ENCODE measurements at regions not wholly inside any gene's neighbourhood (a gene's known extent, or its start where the extent isn't known, plus 50 kb on each side); places are given as distances from the start of the nearest gene placed in this dataset.

DNA sequence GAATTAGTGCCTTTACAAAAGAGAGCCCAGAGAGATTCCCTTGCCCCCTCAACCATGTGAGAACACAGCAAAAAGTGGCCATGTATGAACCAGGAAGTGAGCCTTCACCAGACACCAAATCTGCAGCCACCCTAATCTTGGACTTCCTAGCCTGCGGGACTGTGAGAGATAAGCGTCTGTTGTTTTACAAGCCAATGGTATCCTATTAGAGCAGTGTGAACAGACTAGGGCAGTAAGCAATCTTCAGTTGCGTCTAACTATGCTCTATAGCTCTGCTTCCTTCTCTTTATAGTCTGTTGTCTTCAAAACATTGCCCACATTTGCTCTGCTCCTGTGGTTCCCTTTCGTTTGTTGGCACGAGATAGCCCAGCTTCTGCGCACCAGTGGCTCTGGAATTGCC is 109.5 kb upstream of the FNDC3A start (continued):
- TF ChIP-seq, protein P1, sequence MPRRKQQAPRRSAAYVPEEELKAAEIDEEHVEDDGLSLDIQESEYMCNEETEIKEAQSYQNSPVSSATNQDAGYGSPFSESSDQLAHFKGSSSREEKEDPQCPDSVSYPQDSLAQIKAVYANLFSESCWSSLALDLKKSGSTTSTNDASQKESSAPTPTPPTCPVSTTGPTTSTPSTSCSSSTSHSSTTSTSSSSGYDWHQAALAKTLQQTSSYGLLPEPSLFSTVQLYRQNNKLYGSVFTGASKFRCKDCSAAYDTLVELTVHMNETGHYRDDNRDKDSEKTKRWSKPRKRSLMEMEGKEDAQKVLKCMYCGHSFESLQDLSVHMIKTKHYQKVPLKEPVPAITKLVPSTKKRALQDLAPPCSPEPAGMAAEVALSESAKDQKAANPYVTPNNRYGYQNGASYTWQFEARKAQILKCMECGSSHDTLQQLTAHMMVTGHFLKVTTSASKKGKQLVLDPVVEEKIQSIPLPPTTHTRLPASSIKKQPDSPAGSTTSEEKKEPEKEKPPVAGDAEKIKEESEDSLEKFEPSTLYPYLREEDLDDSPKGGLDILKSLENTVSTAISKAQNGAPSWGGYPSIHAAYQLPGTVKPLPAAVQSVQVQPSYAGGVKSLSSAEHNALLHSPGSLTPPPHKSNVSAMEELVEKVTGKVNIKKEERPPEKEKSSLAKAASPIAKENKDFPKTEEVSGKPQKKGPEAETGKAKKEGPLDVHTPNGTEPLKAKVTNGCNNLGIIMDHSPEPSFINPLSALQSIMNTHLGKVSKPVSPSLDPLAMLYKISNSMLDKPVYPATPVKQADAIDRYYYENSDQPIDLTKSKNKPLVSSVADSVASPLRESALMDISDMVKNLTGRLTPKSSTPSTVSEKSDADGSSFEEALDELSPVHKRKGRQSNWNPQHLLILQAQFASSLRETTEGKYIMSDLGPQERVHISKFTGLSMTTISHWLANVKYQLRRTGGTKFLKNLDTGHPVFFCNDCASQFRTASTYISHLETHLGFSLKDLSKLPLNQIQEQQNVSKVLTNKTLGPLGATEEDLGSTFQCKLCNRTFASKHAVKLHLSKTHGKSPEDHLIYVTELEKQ (CRISPR knock-in tag; IDR thresholded peaks at IDR 0.05), result no peak
- no peak for TF ChIP-seq TEAD1 (CRISPR knock-in tag; IDR thresholded peaks at IDR 0.05)
- TF ChIP-seq PHB2 (IDR thresholded peaks at IDR 0.05; ENCODE audit: low read depth), result no peak
- TF ChIP-seq, protein P2, sequence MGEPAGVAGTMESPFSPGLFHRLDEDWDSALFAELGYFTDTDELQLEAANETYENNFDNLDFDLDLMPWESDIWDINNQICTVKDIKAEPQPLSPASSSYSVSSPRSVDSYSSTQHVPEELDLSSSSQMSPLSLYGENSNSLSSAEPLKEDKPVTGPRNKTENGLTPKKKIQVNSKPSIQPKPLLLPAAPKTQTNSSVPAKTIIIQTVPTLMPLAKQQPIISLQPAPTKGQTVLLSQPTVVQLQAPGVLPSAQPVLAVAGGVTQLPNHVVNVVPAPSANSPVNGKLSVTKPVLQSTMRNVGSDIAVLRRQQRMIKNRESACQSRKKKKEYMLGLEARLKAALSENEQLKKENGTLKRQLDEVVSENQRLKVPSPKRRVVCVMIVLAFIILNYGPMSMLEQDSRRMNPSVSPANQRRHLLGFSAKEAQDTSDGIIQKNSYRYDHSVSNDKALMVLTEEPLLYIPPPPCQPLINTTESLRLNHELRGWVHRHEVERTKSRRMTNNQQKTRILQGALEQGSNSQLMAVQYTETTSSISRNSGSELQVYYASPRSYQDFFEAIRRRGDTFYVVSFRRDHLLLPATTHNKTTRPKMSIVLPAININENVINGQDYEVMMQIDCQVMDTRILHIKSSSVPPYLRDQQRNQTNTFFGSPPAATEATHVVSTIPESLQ (CRISPR knock-in tag; IDR thresholded peaks at IDR 0.05), result no peak
- TF ChIP-seq HCFC1 (IDR thresholded peaks at IDR 0.05; ENCODE audit: low read depth, low read length), result no peak
- TF ChIP-seq, protein P3, sequence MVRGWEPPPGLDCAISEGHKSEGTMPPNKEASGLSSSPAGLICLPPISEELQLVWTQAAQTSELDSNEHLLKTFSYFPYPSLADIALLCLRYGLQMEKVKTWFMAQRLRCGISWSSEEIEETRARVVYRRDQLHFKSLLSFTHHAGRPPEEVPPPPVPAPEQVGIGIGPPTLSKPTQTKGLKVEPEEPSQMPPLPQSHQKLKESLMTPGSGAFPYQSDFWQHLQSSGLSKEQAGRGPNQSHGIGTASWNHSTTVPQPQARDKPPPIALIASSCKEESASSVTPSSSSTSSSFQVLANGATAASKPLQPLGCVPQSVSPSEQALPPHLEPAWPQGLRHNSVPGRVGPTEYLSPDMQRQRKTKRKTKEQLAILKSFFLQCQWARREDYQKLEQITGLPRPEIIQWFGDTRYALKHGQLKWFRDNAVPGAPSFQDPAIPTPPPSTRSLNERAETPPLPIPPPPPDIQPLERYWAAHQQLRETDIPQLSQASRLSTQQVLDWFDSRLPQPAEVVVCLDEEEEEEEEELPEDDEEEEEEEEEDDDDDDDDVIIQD (CRISPR knock-in tag; IDR thresholded peaks at IDR 0.05), result no peak
- TF ChIP-seq, protein P4, sequence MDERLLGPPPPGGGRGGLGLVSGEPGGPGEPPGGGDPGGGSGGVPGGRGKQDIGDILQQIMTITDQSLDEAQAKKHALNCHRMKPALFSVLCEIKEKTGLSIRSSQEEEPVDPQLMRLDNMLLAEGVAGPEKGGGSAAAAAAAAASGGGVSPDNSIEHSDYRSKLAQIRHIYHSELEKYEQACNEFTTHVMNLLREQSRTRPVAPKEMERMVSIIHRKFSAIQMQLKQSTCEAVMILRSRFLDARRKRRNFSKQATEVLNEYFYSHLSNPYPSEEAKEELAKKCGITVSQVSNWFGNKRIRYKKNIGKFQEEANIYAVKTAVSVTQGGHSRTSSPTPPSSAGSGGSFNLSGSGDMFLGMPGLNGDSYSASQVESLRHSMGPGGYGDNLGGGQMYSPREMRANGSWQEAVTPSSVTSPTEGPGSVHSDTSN (CRISPR knock-in tag; IDR thresholded peaks at IDR 0.05; ENCODE audit: low read depth), result no peak
- TF ChIP-seq, protein P4 (tag; conservative IDR thresholded peaks at IDR 0.05; ENCODE audit: low read depth), result no peak
- TF ChIP-seq MCM2 (IDR thresholded peaks at IDR 0.05; ENCODE audit: low read depth), result no peak
- TF ChIP-seq ZNF133 (CRISPR knock-in tag; IDR thresholded peaks at IDR 0.05), result no peak
- TF ChIP-seq CTBP1 (IDR thresholded peaks at IDR 0.05; ENCODE audit: borderline replicate concordance), result no peak
- no peak for TF ChIP-seq FIP1L1 (IDR thresholded peaks at IDR 0.05; ENCODE audit: low read depth, low read length, poor library complexity, severe bottlenecking)
- TF ChIP-seq PTRF (tag; IDR thresholded peaks at IDR 0.05), result no peak
- no peak for TF ChIP-seq ZKSCAN3 (CRISPR knock-in tag; IDR thresholded peaks at IDR 0.05)
- no peak for TF ChIP-seq ZNF561 (CRISPR knock-in tag; conservative IDR thresholded peaks at IDR 0.05)
- TF ChIP-seq POLR2A (conservative IDR thresholded peaks at IDR 0.05), result no peak
- TF ChIP-seq RBM39 (optimal IDR thresholded peaks at IDR 0.05; ENCODE audit: low read depth, low read length), result no peak
- no peak for TF ChIP-seq GATAD2A (IDR thresholded peaks at IDR 0.05)
- TF ChIP-seq MYNN (IDR thresholded peaks at IDR 0.05), result no peak
- no peak for TF ChIP-seq MYNN (CRISPR knock-in tag; IDR thresholded peaks at IDR 0.05)

Data from K562 (cell line).